NCI-H1417 (cell line): ENCODE measurements at regions not wholly inside any gene's neighbourhood (a gene's known extent, or its start where the extent isn't known, plus 50 kb on each side); places are given as distances from the start of the nearest gene placed in this dataset.

Source experiments
- DNase-seq, 3 experiments: peaks; one replicate each; lab custom pipeline; 2025; lab: John Stamatoyannopoulos, UW

DNA sequence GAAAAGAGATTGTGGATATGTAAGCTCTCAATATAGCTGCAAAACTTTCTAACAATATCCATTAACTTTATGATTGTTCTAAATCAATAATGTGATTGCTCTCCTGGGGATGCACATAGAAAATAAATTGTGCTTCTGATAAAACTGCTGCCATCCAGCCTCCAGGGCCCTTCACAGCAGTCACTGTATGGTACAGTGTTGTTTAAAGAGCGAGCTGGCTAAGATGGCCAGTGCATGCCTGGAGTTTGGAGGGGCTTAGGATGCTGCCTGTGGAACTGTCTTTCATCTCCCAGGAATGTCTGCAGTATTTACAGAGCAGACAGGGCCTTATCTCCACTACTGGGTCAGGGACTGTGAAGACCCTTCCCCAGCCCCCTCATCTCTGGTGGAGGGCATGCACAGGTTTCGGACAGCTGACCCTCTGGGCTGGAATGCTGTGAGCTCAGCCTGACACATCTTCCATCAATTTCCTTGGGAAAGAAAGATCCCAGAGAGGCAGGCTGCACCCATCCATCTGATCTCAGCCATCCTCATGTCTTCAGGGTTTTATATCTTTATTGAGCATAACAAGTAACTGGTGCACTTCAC lies 137.0 kb downstream of the PLPP3 start:
- DNase-seq = no peak

DNA sequence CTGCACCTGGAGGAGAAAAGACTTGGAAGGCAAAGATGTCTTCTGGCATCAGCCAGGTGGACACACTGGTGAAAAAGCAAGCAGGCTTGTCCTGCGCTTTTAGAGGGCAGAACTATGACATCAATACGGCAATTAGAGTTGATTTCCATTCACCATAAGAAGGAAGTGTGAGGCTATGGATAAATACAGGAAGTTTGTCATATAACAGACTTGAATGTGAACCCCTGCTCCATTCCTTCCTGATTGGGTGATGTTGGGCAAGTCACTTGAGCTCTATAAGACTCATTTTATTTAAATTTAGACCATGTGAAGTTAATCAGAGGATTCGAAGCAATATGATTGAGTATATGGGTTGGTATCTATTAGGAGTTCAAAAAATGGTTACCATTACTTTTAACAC lies 137.8 kb downstream of the PLPP3 start:
- no peak for DNase-seq

DNA sequence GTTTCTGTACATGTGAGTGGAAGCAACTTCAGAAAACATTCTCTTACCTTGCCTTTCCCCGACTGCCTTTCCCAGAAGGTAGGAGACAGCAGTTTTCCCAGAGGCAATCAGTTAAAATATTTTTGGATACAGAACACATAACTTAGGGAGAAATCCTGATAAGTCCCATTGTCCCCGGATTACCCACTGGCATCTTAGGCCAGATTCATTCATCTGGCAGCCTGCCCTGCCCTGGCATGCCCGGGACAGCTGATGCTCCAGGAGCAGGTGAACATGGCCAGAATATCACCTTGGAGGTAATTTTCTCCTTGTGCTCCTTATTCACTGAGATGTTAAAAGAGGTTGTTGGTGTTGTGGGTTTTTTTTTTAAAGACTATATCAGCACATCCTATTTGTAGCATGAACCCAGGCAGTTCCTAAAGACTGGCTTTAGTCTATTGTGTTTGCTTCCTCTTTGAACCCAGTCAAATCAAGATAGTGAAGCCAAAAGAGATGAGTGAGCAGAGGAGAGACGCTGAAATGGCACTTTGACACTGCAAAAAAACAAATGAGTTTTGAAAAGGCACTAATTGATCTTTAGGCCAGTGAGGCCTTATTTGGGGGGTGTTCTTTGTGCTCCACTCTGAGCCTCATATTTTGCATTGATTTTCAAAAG lies 139.6 kb downstream of the PLPP3 start:
- DNase-seq = peak in 1 of 3 experiments; percentile 9

DNA sequence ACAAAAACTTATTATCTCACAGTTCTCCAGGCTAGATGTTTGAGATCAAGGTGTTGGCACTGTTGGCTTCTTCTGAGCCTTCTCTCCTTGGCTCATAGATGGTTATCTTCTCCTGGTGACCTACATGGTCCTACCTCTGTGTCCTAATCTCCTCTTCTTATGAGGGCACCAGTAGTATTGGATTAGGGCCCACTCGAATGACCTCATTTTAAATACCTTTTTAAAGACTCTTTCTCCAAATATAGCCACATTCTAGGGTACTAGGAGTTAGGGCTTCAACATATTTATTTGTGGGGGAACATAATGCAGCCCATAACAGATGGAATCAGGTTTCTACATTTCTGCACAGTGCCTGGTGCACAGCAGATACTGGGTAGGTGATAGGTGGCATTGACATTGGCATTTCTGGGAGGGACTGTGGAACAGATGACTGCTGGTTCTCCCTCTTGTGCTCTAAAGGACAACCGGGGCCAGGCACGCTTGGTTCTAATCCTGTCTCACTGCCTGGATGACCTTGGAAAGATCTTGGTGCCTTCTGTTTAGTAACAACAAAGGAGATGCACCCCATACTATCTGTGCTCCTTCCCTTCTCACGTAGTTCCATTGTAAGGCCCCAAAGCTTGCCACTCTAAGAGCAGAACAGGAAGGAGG lies 140.3 kb downstream of the PLPP3 start:
- DNase-seq = no peak

DNA sequence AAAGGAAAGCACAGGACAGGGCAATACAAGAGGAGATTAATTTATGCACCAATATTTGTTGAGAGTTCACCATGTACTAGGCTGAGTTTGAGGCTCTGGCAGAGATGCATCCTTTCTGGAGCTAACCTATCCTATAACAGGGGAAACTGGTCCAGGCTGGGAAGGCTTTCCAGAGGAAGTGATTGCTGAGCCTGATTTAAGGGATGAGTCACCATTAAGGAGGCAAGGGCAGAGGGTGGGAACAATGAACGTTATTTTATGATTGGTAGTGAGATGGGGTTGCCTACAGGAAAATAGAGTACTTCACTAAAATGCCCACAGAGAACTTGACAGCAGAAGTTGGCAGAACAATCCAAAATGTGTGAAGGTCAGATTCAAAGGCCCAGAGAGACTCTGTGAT lies 141.4 kb downstream of the PLPP3 start:
- no peak for DNase-seq

DNA sequence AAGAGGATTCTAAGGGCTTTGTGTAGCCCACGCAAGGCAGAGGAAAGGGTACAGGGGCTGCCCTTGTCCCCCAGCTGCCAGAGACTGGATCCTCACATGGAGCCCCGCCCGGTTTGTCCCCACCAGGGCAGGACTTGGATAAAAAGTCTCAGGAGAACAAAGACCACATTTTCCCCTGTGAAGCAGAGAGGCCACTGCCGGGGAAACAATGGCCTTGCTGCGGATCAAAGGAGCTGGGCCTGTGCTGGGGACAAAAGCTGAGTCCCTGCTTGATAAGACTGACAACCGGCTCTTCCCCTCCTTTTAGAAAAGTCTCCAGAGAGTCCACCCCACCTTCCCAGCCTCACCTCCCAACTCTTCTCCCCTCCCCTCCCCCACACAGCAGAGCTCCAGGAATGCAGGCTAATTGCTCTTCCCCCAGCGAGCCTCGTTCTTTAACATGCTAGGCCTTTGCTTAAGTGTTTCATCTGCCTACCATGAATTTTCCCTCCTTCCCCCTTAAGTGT lies 142.4 kb downstream of the PLPP3 start:
- no peak for DNase-seq

DNA sequence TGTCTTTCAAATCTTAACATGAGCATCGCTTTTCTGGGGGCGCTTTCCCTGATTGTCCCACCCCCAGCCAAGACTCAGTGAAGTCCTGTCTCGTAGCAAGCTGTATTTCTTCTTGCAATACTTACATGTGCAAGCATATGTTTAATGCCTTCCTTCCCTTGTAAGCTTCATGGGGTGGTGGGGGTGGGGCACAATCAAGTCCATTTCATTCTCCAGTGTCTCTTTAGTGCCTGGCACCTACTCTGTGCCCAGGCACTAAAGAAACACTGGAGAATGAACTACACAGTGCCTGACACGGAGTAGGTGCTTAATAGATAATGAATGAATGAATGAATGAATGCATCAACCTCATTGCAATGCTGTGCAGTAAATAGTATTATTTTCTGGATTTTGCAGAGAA lies 143.1 kb downstream of the PLPP3 start:
- DNase-seq = no peak

DNA sequence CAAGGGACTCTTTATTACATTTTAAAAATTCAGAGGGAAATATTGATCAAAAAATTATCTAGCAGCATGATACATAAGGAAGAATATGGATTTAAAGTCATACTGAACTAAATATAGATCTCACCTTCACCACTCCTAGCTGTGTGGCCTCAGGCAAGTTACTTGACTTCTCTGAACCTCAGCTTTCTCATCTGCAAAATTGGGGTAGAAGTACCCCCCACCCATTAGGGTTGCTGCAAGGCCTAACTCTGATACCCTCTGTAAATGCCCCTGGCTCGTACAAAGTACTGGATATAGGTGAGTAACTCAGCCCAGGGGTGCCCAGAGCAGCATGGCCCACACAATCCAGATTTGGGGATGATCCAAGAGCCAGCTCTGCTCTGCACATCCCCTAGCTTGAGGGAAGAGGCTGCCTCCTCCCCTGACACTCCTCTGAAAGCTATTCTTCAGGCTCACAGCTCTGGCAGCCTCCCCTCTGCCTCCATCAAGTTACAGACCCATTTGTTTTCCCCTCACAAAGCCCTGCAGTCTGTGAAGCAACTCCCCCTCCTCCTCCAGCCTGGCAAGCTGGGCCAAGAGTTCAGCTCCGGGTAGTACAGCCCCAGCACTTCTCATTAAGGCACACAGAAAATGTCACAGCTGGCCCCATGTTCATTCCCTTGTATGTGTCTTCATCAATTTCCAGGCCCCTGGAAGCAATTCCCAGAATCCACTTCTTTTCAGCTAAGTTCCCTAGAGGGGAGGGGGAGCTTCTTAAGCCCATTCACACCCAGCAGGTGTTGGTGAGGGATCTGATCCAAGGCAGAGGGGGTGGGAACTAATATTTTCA lies 143.7 kb downstream of the PLPP3 start:
- DNase-seq = no peak

DNA sequence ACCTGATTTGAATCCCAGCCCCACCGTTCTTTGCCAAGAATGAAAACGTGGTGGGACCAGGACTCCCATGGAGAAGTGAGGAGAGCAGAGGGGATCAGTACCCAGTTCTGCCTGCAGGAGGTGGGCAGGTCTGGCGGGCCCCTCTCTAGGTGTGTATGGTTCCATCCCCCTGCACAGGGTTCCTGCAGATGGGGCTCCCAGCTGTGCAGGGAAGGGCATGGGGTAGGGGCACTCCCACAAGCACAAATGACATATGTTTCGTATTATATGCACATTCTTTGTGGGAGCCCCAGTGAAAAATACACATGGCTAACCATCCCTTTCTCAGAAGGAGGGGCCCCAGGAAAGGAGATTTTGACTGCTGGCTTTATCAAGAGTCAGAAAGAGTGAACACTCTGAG lies 144.6 kb downstream of the PLPP3 start:
- DNase-seq = no peak

DNA sequence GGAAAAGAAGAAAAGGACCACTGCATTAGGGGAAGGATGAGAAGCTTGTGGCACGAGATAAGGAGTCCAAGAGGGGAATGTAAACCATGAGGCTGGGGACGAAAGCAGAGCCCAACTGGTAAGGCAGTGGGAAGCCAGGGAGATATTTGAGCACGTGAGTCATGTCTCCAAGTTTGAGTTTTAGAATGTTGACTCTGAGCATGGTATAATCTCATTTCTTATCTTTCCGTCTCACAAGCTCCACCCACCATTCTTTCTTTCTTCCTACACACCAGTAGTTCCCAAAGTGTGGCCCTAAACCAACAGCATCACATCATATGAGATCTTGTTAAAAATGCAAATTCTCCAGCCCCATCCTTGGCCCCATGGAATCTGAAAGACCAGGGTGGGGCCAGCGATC lies 145.3 kb downstream of the PLPP3 start:
- DNase-seq = no peak

DNA sequence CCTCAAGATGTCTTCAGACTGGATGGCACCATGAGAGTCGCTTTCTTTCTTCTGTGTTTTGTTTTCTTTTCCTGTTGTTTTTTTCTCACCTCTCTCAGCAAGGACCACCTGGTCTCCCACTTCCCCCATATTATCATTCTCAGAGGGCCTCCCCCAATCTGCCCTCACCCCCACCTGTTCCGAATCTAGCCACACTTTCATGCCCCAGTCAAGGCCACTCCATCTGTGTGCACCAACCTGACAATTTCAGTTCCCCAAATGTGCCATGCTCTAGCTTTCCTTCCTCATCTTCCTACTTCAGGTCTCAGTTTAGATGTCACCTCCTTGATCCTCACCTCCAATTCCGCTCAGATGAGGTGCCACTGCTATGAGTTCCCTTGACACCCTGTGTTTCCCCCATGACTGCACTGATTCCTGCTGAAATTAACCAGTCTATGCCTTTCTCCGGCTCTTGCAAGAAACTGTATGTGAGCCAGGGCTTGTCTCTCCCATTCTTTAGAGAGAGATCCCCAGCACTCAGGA lies 146.2 kb downstream of the PLPP3 start:
- no peak for DNase-seq

DNA sequence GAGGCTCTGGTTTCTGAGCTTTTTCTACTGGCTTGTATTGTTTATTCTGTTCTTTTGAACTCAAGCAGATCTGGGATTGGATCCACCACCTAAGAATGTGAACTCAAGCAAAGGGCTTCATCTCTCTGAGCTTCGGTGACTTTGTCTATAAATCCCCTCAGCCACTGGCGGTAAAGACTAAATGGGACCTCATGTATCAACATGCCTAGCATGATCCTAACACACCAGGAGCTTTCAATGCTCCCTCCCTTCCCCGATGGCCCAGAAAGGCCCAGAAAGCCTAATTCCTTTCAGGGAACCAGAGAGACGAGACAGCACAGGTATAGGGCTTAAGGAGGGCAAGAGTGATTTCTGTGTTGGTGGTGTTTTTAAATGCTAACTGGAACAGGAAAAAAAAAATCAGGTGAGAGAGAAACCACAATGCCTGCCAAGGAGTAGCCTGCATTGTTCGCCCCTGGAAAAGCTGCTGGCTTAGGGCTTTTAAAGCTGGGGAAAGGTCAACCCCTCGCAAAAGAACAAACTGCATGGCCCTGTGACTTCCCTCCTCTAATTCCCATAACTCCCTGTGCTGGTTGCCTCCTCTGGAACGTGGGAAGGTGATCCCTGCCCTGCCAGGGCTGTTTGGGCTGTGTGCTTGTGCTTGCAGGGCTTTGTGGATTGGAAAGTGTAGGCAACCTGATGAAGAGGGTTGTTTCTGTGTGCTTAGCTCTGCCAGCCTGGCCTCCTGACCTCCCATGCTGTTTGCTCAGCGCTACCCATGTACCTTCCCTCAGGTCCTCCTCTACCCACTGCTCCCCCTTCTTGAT lies 147.0 kb downstream of the PLPP3 start:
- no peak for DNase-seq

DNA sequence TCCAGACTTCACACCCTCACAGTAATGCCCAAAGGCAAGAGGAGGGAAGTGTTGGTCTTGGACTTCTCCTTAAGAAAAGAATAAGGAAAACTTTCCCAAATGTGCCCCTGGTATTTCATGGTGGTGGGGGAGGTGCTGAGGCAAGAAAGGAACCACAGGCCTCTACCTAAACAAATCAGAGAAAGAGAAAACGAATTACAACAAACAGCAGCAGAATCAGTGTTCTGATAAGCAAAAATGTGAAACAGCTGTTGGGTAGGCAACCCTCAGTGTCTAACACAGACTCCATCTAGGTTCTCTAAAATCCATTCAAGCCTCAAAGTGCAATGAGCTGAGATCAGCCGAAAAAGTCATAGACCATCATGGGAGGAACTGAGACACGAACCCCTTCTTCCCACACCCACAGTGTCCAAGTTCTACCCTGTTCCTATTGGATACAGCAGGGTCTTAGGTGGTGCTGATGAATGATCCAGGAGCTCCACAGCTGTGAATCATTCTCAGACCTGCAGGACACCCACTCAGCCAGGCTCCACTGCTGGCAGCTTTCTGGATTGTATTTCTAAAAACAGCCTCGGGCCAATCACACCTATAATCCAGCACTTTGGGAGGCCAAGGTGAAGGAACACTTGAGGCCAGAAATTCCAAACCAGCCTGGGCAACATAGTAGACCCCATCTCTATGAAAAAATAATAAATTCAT lies 149.1 kb downstream of the PLPP3 start:
- DNase-seq = no peak

DNA sequence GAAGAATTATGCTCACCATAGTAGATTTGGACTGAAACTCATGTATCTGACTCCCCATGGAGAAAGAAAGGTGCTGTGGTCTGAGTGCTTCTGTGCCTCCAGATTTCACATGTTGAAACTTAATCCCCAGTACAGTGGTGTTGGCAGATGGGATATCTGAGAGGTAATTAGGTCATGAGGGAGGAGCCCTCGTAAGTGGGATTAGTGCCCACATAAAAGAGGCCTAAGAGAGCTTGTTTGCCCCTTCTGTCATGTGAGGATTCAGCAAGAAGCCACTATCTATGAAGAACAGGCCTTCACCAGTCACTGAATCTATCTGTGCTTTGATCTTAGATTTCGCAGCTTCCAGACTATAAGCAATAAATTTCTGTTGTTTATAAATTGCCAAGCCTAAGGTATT lies 150.1 kb downstream of the PLPP3 start:
- DNase-seq = no peak

DNA sequence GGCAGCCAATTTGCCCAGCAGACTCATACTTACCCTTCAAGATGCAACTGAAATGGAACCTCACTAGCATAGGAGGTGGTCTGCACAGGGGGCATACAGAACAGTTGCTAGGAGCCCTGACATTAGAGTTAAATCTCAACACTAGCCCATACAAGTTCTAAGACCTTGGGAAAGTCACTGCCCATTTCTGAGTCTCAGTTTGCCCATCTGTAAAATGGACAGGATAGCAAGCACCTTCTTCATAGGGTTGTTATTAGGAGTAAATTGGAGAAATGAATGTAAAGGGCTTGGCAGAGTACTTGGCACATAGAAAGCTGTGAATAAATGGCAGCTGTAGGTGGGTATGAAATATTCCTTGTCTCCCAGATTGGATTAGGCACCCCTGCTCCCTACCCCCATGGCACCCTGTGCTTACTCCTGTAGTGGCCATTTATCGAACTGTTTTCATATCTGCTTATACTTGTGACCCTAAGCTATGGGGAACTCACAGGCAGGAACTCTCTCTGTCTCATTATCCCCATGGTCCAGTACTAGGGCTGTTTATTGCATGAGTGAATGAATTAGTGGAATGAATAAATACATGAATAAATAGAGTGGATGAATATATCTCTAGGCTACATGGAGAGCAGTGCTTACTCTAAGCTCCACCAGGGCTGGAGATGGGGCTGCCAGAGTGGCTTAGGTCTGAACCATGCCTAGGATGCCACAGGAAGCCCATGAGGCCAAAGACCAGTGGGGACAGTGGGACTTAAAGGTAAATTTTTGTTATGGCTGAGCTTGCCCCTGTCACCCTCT lies 152.6 kb downstream of the PLPP3 start:
- DNase-seq = no peak

DNA sequence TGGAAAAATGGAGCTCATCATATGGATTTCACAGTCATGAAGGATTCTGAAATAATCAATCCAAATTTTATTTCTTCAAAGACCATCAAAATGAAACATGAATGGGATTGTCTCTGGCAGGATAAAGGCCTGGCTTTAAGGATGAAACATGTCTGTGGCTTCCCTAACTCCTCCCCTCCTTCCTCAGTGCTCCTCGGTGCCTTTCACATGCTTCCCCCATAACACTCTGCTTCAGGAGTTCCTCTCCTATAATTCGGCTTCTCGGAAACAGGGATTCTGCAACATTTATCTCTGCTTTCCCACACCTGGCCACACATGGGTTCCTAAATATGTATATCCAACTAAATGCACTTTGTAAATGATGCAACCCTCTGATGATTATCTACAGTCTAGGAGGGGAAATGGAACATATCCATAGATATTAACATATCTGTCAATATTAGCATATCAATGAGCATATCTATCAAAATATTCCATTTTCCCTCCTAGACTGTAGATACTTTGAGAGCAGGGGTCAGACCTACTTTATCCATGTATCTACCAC lies 153.8 kb downstream of the PLPP3 start:
- no peak for DNase-seq

DNA sequence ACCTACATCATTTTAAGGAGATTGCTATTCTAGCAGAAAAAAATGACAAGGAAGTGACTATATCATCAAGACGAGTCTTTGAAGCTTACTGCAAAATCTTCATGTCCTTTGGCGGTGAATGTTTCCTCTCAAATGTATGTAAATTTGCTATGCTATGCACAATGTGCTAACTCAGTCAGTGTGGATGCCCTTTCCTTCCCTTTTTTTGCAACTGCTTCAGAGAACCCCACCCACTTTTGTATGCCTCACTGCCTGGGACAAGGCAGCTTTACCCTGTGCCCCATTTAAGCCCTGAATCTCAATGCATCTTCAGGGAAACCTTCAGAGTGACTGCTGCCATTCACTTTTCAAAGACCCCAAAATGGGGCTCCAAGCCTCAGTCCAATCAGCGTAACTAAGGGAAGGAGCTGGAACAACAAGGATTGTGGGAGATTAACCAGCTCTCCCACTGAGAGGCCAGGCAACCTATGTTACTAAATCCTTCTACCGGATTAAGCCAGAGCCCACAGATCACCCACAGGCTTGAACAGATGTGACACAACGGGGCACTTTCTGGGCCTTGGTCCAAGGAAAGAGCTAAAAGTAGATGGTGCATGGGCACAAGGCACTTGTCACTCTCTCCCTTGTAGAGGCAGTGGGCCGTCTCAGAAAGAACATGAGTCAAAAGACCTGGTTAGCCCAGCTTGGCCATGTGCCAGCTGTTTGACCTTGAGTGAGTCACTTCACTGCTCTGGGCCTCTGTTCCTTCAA lies 154.4 kb downstream of the PLPP3 start:
- DNase-seq = no peak

DNA sequence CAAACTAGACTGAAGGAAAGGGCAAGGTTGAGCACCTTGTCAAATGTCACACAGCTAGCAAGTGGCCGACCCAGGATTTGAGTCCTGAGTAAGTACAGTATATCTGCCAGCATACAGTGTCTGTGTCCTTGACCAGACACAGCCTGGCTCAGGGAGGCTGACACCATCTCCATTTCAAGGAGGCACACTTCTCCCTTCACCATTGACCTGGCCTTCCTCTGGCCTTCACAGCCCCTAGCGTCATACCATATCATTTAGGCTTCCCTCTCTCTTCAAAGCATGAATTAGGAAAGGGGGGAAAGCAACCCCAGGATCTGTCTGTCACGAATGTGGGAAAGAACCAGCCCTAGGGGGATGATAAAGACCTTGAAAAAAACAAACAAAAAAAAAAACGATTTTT lies 155.6 kb downstream of the PLPP3 start:
- no peak for DNase-seq

DNA sequence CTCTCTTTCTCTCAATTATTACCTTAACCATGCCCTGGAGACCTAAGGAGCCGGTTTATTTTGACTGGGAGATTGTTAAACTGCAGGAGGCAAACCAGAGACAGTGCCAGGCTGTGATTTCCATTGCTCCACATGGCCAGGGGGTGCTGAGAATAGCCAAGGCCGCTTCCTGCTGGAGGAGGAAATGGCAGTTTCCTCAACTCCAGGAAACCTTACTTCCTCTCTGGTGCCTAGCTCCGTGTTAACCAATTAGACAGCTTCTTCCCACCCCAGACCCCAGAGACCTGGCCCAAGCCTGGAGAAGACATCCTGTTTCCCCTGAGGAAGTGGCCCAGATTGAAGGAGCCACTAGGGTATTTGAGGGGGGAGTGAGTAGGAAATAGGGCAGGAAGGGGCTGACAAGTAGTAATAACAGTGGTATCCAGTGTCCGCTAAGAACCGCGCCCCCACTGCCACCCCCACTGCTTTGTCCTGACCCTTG lies 161.2 kb downstream of the PLPP3 start:
- DNase-seq = no peak
